Mucosa of descending colon (tissue), 3 donors: ENCODE measurements at regions not wholly inside any gene's neighbourhood (a gene's known extent, or its start where the extent isn't known, plus 50 kb on each side); places are given as distances from the start of the nearest gene placed in this dataset.
"Not testable (repeated sequence)": the region's sequence is repeated elsewhere in the genome, so short reads cannot be mapped to it uniquely, and the experiment has no call there.

Experiments
- ATAC-seq: fragments of 200-7000 bp; cut with Tn5 transposase; one replicate; pipeline ENCODE4 v1.9.1; 2020; ENCODE audit warnings: mild to moderate bottlenecking, moderate library complexity
- DNase-seq, 3 donors: peaks; one replicate each; pipeline ENCODE4 v3.0.0-alpha.2; 2020
- H3K36me3 ChIP-seq: fragments of 200-600 bp; one replicate; pipeline ENCODE4 v1.8.0; 2021; ENCODE audit warnings: low read depth, mild to moderate bottlenecking
- H3K4me1 ChIP-seq: fragments of 200-600 bp; one replicate; pipeline ENCODE4 v1.8.0; 2021; ENCODE audit warnings: low read depth, mild to moderate bottlenecking
- H3K4me3 ChIP-seq: fragments of 200-600 bp; one replicate; pipeline ENCODE4 v1.8.0; 2021; ENCODE audit warnings: mild to moderate bottlenecking
- H3K9me3 ChIP-seq: fragments of 200-600 bp; one replicate; pipeline ENCODE4 v1.8.0; 2021; ENCODE audit warnings: mild to moderate bottlenecking
- CTCF ChIP-seq: fragments of 200-600 bp; IDR thresholded peaks from one replicate; pipeline ENCODE4 v1.8.0; 2022; ENCODE audit warnings: antibody characterized with exemption, mild to moderate bottlenecking
- intact Hi-C, 2 donors: fragments of 100-400 bp; cut with DNase I in 1 of 2; cut with micrococcal nuclease in 1 of 2; formaldehyde crosslinking; loops; one replicate each; pipeline versions ENCODE4 v1.11.0 to v1.11.1; 2022; cut with DNase I, micrococcal nuclease
- donor health status: DM: no; HTN: no; CAD: no; lungs with moderate emphysema.
- donor health status: DM: no; HTN: no; CAD: no.
- donor health status: DM: no; HTN: yes; CAD: no.

GRCh38 chr2:187655001-187655400 lies 100.8 kb upstream of the TFPI start:
- no peak for TF ChIP-seq CTCF
- ATAC-seq: no peak
- Histone ChIP-seq H3K36me3 (no peaks in the 10 kb centered on the region), H3K4me3 (no peak overlapping the region), H3K4me1 (no peaks in the 10 kb centered on the region), H3K9me3 (no peaks in the 10 kb centered on the region)
- no peak for DNase-seq
- intact Hi-C loops: no loop called here

GRCh38 chr2:187656123-187656522 lies 101.9 kb upstream of the TFPI start:
- H3K36me3 ChIP-seq: no peaks in the 10 kb centered on the region
- no peaks in the 10 kb centered on the region for H3K9me3 ChIP-seq
- intact Hi-C loops: no loop called here
- H3K4me3 ChIP-seq: no peak overlapping the region
- no peaks in the 10 kb centered on the region for H3K4me1 ChIP-seq
- no peak for TF ChIP-seq CTCF
- DNase-seq (no peak), ATAC-seq (no peak)

GRCh38 chr2:187658952-187659525 lies 104.8 kb upstream of the TFPI start:
- Histone ChIP-seq H3K9me3 (no peaks in the 10 kb centered on the region), H3K4me1 (no peaks in the 10 kb centered on the region), H3K36me3 (no peaks in the 10 kb centered on the region), H3K4me3 (no peak overlapping the region)
- TF ChIP-seq CTCF: no peak
- ATAC-seq (no peak), DNase-seq (peak in 1 of 3 donors; percentile 4)
- intact Hi-C loops: no loop called here

- H3K4me3 ChIP-seq, intact Hi-C loops, DNase-seq, H3K9me3 ChIP-seq, H3K4me1 ChIP-seq, ATAC-seq, H3K36me3 ChIP-seq: not testable (repeated sequence)
These were observed 121.8 kb upstream of the TFPI start for GRCh38 chr2:187676050-187676449.

- Histone ChIP-seq H3K4me3 (no peak overlapping the region), H3K36me3 (no peaks in the 10 kb centered on the region), H3K9me3 (no peaks in the 10 kb centered on the region), H3K4me1 (no peaks in the 10 kb centered on the region)
- intact Hi-C loops: no loop called here
- no peak for DNase-seq
- no peak for ATAC-seq
- TF ChIP-seq CTCF: no peak
These were observed 125.2 kb upstream of the TFPI start for GRCh38 chr2:187679454-187679853.

GRCh38 chr2:187684174-187684573 lies 129.9 kb upstream of the TFPI start:
- DNase-seq: no peak
- no peak for TF ChIP-seq CTCF
- Histone ChIP-seq H3K4me3 (no peak overlapping the region), H3K9me3 (no peaks in the 10 kb centered on the region), H3K36me3 (no peaks in the 10 kb centered on the region), H3K4me1 (no peaks in the 10 kb centered on the region)
- no peak for ATAC-seq
- intact Hi-C loops: no loop called here
